ENCODE measurements at regions not wholly inside any gene's neighbourhood (a gene's known extent, or its start where the extent isn't known, plus 50 kb on each side); places are given as distances from the start of the nearest gene placed in this dataset.

DNA sequence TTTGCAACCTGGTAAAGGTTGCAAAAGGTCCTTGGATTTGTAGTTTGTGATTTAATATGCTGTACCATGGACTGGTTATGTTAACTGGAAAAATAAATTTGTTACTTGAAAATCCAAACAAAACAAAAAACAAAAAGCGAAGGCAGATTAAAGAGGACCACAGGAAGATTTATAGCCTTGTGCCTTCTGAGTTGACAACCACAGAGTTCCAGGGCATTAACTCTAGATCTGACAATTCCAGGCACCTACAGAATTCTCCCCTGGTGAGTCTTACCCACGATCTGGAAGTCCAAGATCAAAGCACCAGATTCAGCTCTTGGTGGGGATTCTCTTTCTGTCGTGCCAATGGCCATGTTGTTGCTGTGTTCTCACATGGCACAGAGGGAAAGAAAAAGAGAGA, 107.9 kb upstream of the SELENOP start (continued):
- TF ChIP-seq, protein P1, sequence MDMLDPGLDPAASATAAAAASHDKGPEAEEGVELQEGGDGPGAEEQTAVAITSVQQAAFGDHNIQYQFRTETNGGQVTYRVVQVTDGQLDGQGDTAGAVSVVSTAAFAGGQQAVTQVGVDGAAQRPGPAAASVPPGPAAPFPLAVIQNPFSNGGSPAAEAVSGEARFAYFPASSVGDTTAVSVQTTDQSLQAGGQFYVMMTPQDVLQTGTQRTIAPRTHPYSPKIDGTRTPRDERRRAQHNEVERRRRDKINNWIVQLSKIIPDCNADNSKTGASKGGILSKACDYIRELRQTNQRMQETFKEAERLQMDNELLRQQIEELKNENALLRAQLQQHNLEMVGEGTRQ (CRISPR knock-in tag; IDR thresholded peaks at IDR 0.05): no peak
- TF ChIP-seq ATF6 (CRISPR knock-in tag; IDR thresholded peaks at IDR 0.05): no peak
- TF ChIP-seq TEAD1 (CRISPR knock-in tag; IDR thresholded peaks at IDR 0.05): no peak
- TF ChIP-seq IRF2 (CRISPR knock-in tag; IDR thresholded peaks at IDR 0.05; ENCODE audit: borderline replicate concordance, low read depth): no peak
- TF ChIP-seq CREM (CRISPR knock-in tag; IDR thresholded peaks at IDR 0.05): no peak
- TF ChIP-seq ZNF121 (CRISPR knock-in tag; IDR thresholded peaks at IDR 0.05): no peak

DNA sequence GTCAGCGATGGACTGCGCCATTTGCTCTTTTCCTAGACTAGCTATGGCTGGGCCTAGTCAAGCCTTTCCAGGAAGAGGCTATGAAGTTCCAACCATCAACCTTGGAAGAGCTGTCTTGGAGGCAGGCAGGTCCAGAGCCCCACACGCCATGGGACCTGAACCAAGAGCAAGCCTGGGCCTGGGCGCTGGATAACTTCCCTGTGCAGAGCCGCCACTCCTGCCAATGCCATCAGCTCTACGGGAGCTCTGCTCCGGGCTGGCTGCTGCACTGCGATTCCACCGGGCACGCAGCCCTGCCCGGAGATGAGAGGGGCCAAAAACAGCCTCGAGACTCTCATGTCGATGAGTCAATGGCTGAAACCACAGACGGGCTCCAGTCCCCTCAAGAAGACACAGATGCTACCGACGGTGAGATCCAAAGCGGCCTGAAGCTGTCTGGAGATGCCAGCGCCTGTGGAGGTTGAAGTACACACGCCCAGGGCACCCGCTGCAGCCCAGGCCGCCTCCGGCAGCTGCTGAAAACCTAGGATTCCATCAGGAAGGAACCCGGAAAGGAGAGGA, 103.7 kb upstream of the SELENOP start:
- no peak for DNase-seq (ENCODE audit: low spot score)
- no peak for ATAC-seq
- TF ChIP-seq ESRRA (CRISPR knock-in tag; IDR thresholded peaks at IDR 0.05; ENCODE audit: borderline replicate concordance): no peak
- no peak for TF ChIP-seq ZSCAN18 (CRISPR knock-in tag; IDR thresholded peaks at IDR 0.05)
- TF ChIP-seq, protein P2, sequence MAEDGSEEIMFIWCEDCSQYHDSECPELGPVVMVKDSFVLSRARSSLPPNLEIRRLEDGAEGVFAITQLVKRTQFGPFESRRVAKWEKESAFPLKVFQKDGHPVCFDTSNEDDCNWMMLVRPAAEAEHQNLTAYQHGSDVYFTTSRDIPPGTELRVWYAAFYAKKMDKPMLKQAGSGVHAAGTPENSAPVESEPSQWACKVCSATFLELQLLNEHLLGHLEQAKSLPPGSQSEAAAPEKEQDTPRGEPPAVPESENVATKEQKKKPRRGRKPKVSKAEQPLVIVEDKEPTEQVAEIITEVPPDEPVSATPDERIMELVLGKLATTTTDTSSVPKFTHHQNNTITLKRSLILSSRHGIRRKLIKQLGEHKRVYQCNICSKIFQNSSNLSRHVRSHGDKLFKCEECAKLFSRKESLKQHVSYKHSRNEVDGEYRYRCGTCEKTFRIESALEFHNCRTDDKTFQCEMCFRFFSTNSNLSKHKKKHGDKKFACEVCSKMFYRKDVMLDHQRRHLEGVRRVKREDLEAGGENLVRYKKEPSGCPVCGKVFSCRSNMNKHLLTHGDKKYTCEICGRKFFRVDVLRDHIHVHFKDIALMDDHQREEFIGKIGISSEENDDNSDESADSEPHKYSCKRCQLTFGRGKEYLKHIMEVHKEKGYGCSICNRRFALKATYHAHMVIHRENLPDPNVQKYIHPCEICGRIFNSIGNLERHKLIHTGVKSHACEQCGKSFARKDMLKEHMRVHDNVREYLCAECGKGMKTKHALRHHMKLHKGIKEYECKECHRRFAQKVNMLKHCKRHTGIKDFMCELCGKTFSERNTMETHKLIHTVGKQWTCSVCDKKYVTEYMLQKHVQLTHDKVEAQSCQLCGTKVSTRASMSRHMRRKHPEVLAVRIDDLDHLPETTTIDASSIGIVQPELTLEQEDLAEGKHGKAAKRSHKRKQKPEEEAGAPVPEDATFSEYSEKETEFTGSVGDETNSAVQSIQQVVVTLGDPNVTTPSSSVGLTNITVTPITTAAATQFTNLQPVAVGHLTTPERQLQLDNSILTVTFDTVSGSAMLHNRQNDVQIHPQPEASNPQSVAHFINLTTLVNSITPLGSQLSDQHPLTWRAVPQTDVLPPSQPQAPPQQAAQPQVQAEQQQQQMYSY (CRISPR knock-in tag; IDR thresholded peaks at IDR 0.05): no peak
- no peak overlapping the region for H3K4me3 Mint-ChIP-seq
- no peaks in the 10 kb centered on the region for H3K36me3 Mint-ChIP-seq
- H3K9me3 Mint-ChIP-seq: no peaks in the 10 kb centered on the region
- POLR2A ChIA-PET: interaction anchor here (0.6 kb wide), 1 partner anchor 1620 kb away, joined by 3 read pairs; no protein-coding TSS in a partner anchor
- no peak overlapping the region for H3K27ac Mint-ChIP-seq
- H3K27me3 Mint-ChIP-seq (ENCODE audit: low read depth): peaks cover 4% of the 10 kb centered on the region; the same call in 1 of the 2 replicates
- CTCF ChIA-PET: interaction anchor here (0.6 kb wide), 1 partner anchor 29 kb away, joined by 4 read pairs; no protein-coding TSS in a partner anchor
- peaks cover 5% of the 10 kb centered on the region for H3K4me1 Mint-ChIP-seq

DNA sequence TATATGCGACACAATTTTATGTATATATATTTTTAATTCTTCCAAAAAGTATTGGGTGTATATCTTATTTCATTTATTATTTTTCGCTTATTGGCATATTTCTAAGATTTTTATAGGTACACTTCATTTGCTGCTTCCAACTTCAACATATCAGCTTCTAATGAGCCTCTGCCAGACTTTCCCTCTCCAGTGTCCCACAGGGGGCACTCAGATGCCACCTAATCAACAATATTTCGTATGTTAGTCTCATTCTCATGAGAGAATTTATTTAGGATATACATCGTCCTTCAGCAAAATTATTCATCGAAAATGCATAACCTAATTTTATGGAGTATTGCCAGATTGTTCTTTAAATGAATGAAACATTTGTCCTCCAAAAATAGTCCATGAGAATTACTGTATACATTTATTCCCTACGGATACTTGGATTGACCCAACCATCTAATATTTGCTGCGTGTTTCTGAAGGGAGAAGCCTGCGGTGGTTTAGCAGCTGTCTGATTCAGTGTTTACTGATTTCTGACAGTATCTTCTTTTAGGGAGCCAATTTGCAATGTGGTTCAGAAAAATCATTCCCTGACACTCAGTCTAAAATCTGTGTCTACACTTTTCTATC, 100.6 kb upstream of the SELENOP start:
- Mint-ChIP-seq H3K4me3 (no peak overlapping the region), H3K36me3 (no peaks in the 10 kb centered on the region), H3K4me1 (peaks cover 9% of the 10 kb centered on the region), H3K27ac (no peak overlapping the region), H3K27me3 (ENCODE audit: low read depth) (peaks cover 31% of the 10 kb centered on the region), H3K9me3 (no peaks in the 10 kb centered on the region)
- ChIA-PET POLR2A (interaction anchor here (1.0 kb wide), 1 partner anchor 153 kb away, joined by 4 read pairs; no protein-coding TSS in a partner anchor), CTCF (interaction anchor here (0.7 to 4.6 kb wide), 10 partner anchors 11 to 153 kb away, joined by 3 to 48 read pairs (median 5); no protein-coding TSS in a partner anchor)
- no peak for ATAC-seq
- TF ChIP-seq KAT7 (CRISPR knock-in tag; IDR thresholded peaks at IDR 0.05; ENCODE audit: borderline replicate concordance): no peak
- TF ChIP-seq, protein P3, sequence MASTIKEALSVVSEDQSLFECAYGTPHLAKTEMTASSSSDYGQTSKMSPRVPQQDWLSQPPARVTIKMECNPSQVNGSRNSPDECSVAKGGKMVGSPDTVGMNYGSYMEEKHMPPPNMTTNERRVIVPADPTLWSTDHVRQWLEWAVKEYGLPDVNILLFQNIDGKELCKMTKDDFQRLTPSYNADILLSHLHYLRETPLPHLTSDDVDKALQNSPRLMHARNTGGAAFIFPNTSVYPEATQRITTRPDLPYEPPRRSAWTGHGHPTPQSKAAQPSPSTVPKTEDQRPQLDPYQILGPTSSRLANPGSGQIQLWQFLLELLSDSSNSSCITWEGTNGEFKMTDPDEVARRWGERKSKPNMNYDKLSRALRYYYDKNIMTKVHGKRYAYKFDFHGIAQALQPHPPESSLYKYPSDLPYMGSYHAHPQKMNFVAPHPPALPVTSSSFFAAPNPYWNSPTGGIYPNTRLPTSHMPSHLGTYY (CRISPR knock-in tag; IDR thresholded peaks at IDR 0.05): no peak
- TF ChIP-seq CREM (CRISPR knock-in tag; IDR thresholded peaks at IDR 0.05): no peak
- TF ChIP-seq ATF3 (CRISPR knock-in tag; conservative IDR thresholded peaks at IDR 0.05): no peak
- TF ChIP-seq PREB (CRISPR knock-in tag; IDR thresholded peaks at IDR 0.05; ENCODE audit: borderline replicate concordance): no peak
- TF ChIP-seq ZNF396 (CRISPR knock-in tag; IDR thresholded peaks at IDR 0.05; ENCODE audit: borderline replicate concordance): no peak
- DNase-seq (ENCODE audit: low spot score): no peak

All from WTC11 (cell line).